Spleen (tissue), 11 donors: ENCODE measurements at regions not wholly inside any gene's neighbourhood (a gene's known extent, or its start where the extent isn't known, plus 50 kb on each side); places are given as distances from the start of the nearest gene placed in this dataset.

Source experiments
- DNase-seq: peaks from one replicate; pipeline ENCODE4 v3.0.0-alpha.2; 2020
- H3K27ac ChIP-seq, 8 donors: fragments of 200-600 bp; sonication (generic) in 7 of 8; 1 replicate in 4 of 8; 2 replicates in 4 of 8; pipeline versions ENCODE4 v1.5.0 to v1.8.0; 2016 to 2021; ENCODE audit warnings: inconsistent platforms in 4 of 8, mild to moderate bottlenecking in 4 of 8, moderate library complexity in 1 of 8
- H3K27me3 ChIP-seq, 7 donors: fragments of 200-600 bp; sonication (generic) in 6 of 7; replicated peaks in 1 of 7; 1 replicate in 4 of 7; 2 replicates in 3 of 7; pipeline versions ENCODE4 v1.5.0 to v1.8.0; 2016 to 2021; ENCODE audit warnings: inconsistent platforms in 3 of 7, mild to moderate bottlenecking in 1 of 7
- H3K36me3 ChIP-seq, 6 donors: fragments of 200-600 bp; sonication (generic) in 5 of 6; 1 replicate in 4 of 6; 2 replicates in 2 of 6; pipeline versions ENCODE4 v1.5.0 to v1.8.0; 2016 to 2021; ENCODE audit warnings: inconsistent platforms in 2 of 6
- H3K4me1 ChIP-seq, 6 donors: fragments of 200-600 bp; sonication (generic) in 5 of 6; 1 replicate in 3 of 6; 2 replicates in 3 of 6; pipeline versions ENCODE4 v1.5.0 to v1.8.0; 2016 to 2021; ENCODE audit warnings: inconsistent platforms in 3 of 6
- H3K4me3 ChIP-seq, 8 donors: fragments of 200-600 bp; sonication (generic) in 7 of 8; 1 replicate in 4 of 8; 2 replicates in 4 of 8; pipeline versions ENCODE4 v1.5.0 to v1.8.0; 2016 to 2021; ENCODE audit warnings: inconsistent platforms in 4 of 8, mild to moderate bottlenecking in 4 of 8, moderate library complexity in 2 of 8
- H3K9me3 ChIP-seq, 8 donors: fragments of 200-600 bp; sonication (generic) in 7 of 8; 1 replicate in 4 of 8; 2 replicates in 4 of 8; pipeline versions ENCODE4 v1.5.0 to v1.8.0; 2016 to 2021; ENCODE audit warnings: inconsistent platforms in 4 of 8
- POLR2A ChIP-seq, 3 donors: fragments of 450-650 bp; IDR thresholded peaks; one replicate each; pipeline ENCODE4 v1.5.1; 2017; ENCODE audit warnings: antibody characterized with exemption in 3 of 3, mild to moderate bottlenecking in 1 of 3
- POLR2AphosphoS5 ChIP-seq, 3 donors: sonication (generic); formaldehyde crosslinking; IDR thresholded peaks; one replicate each; pipeline ENCODE4 v1.5.1; 2017; ENCODE audit warnings: antibody characterized with exemption in 3 of 3
- WGBS, 5 donors: extraction: QIAGEN DNeasy Blood & Tissue Kit in 3 of 5; methylation state at CpG; one replicate each; pipeline versions ENCODE4 v1.1.5 to v1.1.7; 2013 to 2018; 5-methylcytosine and 5-hydroxymethylcytosine counted together
- intact Hi-C: fragments of 100-400 bp; cut with DNase I; formaldehyde crosslinking; loops from one replicate; pipeline ENCODE4 v1.15.0; 2023; ENCODE audit warnings: low total_unique reads
- TF ChIP-seq, protein P1 (sequence below), 11 experiments: fragments of 200-600 bp in 7 of 11; fragments of 450-650 bp in 4 of 11; sonication (generic) in 4 of 11; IDR thresholded peaks in 8 of 11; conservative IDR thresholded peaks in 3 of 11; 1 replicate in 7 of 11; 2 replicates in 4 of 11; pipeline versions ENCODE4 v1.4.0 to v1.8.0; 2016 to 2021; ENCODE audit warnings: antibody characterized with exemption in 11 of 11, inconsistent platforms in 4 of 11, mild to moderate bottlenecking in 1 of 11
- donor health status: healthy with polysubstance abuse.
- donor health status: DM: no; HTN: no; CAD: no; lungs with moderate emphysema.
- donor health status: DM: no; HTN: no; CAD: no.
- donor health status: Bipolar disorder and iron deficiency.
- donor health status: healthy.
- donor health status: DM: no; HTN: no; CAD: no.
- donor health status: DM: yes; HTN: yes; CAD: no.

DNA sequence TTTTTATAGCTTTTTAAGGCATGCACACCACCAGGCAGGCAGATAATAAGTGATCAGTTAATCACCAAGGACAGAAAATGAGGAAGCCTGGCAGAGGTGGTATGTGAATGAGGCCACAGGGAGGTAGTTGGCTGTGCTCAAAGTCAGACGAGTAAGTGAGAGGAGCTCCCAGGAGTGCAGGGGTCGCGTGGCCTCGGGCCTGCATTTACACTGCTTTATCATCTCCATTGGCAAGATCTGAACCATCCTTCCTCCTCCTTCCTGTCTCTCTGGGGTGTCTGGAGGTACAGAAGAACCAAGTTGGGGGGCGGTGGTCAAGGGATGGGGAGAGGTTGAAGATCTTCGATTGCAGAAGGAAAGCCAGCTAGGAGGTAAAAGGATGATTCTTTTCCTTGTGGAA lies 320.1 kb downstream of the SOX9 start:
- H3K9me3 ChIP-seq = peaks cover 0 to 10% (median 0%) of the 10 kb centered on the region in 8 donors
- 89 to 93% (median 92%) methylated on average over 6 of the region's 6 CpGs for WGBS, 5 donors
- H3K27me3 ChIP-seq = peaks cover 0 to 12% (median 0%) of the 10 kb centered on the region in 7 donors
- H3K36me3 ChIP-seq = no peaks in the 10 kb centered on the region
- no peak overlapping the region for H3K27ac ChIP-seq
- DNase-seq = peak; percentile 27
- no peak overlapping the region for H3K4me3 ChIP-seq
- H3K4me1 ChIP-seq = no peaks in the 10 kb centered on the region
- no peak for TF ChIP-seq POLR2AphosphoS5 (IDR thresholded peaks at IDR 0.05)
- TF ChIP-seq, protein P1, sequence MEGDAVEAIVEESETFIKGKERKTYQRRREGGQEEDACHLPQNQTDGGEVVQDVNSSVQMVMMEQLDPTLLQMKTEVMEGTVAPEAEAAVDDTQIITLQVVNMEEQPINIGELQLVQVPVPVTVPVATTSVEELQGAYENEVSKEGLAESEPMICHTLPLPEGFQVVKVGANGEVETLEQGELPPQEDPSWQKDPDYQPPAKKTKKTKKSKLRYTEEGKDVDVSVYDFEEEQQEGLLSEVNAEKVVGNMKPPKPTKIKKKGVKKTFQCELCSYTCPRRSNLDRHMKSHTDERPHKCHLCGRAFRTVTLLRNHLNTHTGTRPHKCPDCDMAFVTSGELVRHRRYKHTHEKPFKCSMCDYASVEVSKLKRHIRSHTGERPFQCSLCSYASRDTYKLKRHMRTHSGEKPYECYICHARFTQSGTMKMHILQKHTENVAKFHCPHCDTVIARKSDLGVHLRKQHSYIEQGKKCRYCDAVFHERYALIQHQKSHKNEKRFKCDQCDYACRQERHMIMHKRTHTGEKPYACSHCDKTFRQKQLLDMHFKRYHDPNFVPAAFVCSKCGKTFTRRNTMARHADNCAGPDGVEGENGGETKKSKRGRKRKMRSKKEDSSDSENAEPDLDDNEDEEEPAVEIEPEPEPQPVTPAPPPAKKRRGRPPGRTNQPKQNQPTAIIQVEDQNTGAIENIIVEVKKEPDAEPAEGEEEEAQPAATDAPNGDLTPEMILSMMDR (IDR thresholded peaks at IDR 0.05 in 8 of 11, conservative IDR thresholded peaks at IDR 0.05 in 3 of 11) = no peak
- no peak for TF ChIP-seq POLR2A (IDR thresholded peaks at IDR 0.05)
- intact Hi-C loops = no loop called here

DNA sequence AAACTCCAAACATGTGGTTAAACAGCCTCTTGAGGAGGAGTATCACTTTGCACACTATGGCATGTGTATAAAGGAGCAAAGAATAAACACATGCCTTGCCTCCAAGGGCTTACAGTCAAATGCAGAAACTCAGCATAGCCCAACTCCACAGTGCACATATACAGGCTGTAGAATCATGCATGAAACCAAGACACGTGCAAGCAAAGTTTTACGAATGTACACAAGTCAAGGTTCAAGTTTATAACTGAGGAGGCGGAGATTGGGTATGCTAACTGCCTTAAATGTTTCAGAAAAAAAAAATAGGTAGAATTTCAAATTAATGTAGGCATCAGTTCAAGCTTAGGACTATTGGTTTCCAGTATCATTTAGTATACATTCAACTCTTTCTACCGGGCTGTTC lies 321.1 kb downstream of the SOX9 start:
- peaks cover 0 to 12% (median 0%) of the 10 kb centered on the region in 7 donors for H3K27me3 ChIP-seq
- no peaks in the 10 kb centered on the region for H3K4me1 ChIP-seq
- WGBS, 5 donors = 91 to 96% (median 95%) methylated on average over 4 of the region's 4 CpGs
- intact Hi-C loops = no loop called here
- no peak for DNase-seq
- TF ChIP-seq POLR2A (IDR thresholded peaks at IDR 0.05) (no peak), POLR2AphosphoS5 (IDR thresholded peaks at IDR 0.05) (no peak)
- TF ChIP-seq, protein P1 (IDR thresholded peaks at IDR 0.05 in 8 of 11, conservative IDR thresholded peaks at IDR 0.05 in 3 of 11) = no peak
- H3K9me3 ChIP-seq = peaks cover 0 to 10% (median 0%) of the 10 kb centered on the region in 8 donors
- no peak overlapping the region for H3K4me3 ChIP-seq
- no peak overlapping the region for H3K27ac ChIP-seq
- no peaks in the 10 kb centered on the region for H3K36me3 ChIP-seq

DNA sequence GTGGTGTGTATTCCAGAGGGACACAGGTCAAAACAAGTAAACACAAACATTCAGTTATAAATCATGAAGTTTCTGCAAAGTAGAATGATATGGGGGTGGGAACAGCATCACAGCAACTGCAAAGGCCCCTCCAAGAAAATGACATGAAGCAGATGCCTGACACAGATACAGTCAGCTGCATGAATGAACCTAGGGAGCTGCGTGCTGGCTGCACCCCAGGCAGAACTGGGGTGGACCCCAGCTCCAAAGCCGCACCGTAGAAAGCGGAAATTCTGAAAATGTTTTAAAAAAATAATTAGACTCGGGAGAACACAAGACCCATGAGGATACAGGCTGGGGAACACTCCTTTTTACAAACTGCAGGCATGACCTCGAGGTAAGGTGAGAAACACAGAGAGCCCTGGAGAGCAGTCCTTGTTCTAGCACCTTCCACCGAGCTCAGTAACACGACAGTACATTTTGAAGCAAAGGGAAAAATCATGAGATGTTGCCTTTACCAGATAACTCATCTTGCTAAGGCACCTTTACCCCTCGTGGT lies 323.8 kb downstream of the SOX9 start:
- Histone ChIP-seq H3K4me3 (no peak overlapping the region), H3K9me3 (peaks cover 0 to 6% (median 0%) of the 10 kb centered on the region in 8 donors), H3K27ac (no peak overlapping the region), H3K27me3 (peaks cover 0 to 12% (median 0%) of the 10 kb centered on the region in 7 donors), H3K36me3 (no peaks in the 10 kb centered on the region), H3K4me1 (no peaks in the 10 kb centered on the region)
- WGBS, 5 donors = 72 to 79% (median 76%) methylated on average over 9 of the region's 9 CpGs
- intact Hi-C loops = no loop called here
- TF ChIP-seq POLR2AphosphoS5 (IDR thresholded peaks at IDR 0.05) = no peak
- TF ChIP-seq, protein P1 (IDR thresholded peaks at IDR 0.05 in 8 of 11, conservative IDR thresholded peaks at IDR 0.05 in 3 of 11) = no peak
- no peak for TF ChIP-seq POLR2A (IDR thresholded peaks at IDR 0.05)
- DNase-seq = no peak

DNA sequence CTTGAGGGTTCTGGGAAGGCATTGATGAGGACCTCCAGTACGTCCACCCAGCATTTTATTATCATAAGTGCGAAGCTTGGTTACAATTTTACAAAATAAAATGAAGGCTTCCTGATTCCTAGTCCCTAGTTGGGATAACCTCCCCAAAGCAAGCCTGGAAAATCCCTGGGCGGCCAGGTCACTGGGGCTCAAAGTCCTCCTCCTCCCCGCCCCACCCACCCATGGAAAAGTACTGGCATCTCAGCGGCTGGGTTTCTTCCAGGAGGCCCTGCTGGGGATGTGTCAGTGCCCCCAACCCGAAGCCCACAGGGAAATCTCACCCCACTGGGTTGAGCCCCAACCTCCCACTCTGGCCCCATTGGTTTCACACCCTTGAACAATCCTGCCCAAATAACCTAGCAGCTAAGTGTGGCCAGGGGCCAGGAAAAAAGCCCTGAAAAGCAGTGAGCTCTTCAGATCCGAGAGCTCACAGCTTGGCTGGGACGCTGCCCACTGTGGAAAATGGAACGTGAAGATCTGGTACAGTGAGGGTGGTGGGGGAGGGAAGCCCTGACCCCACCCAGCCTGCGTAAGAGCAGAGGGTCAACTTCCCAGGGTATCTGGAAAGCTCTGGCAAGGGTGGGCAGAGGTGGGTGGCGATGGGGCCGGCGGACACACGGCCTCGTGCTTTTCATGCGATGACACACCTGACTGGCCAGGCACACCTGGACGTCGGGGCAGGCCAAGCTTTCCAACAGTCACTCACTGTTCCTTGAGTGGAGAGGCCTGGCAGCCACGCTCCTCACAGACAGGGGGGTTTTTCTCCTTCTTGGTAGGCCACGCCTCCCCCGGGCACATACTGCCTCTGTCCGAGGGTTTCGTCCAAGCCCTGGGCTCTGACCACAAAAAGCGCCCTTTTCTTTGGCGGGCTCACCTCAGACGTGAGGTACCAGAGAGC lies 324.5 kb downstream of the SOX9 start:
- Histone ChIP-seq H3K4me3 (no peak overlapping the region), H3K36me3 (no peaks in the 10 kb centered on the region), H3K27me3 (peaks cover 0 to 8% (median 0%) of the 10 kb centered on the region in 7 donors), H3K27ac (no peak overlapping the region), H3K9me3 (no peaks in the 10 kb centered on the region), H3K4me1 (no peaks in the 10 kb centered on the region)
- intact Hi-C loops = no loop called here
- no peak for TF ChIP-seq POLR2AphosphoS5 (IDR thresholded peaks at IDR 0.05)
- TF ChIP-seq, protein P1 (IDR thresholded peaks at IDR 0.05 in 8 of 11, conservative IDR thresholded peaks at IDR 0.05 in 3 of 11) = no peak
- no peak for TF ChIP-seq POLR2A (IDR thresholded peaks at IDR 0.05)
- WGBS, 5 donors = 80 to 93% (median 91%) methylated on average over 18 to 26 of the region's 26 CpGs
- peak; percentile 54 for DNase-seq
